CD4-positive, CD25-positive, alpha-beta regulatory T cell (primary cell): ENCODE measurements at regions not wholly inside any gene's neighbourhood (a gene's known extent, or its start where the extent isn't known, plus 50 kb on each side); places are given as distances from the start of the nearest gene placed in this dataset.
A peak's percentile ranks its signal among the peaks of the same experiment; 100 is the strongest.

ENCODE experiments used
- ATAC-seq, 2 donors: fragments of 150-1000 bp; cut with Tn5 transposase; one replicate each; pipeline ENCODE4 v1.10.0; 2021; ENCODE audit warnings: low read depth in 2 of 2, moderate number of reproducible peaks in 2 of 2, moderate library complexity in 1 of 2
- DNase-seq, 3 donors: peaks; one replicate each; pipeline versions ENCODE4 v3.0.0 to v3.0.0-alpha.2; 2012 to 2022; ENCODE audit warnings: mixed read lengths in 1 of 3
- H3K27ac ChIP-seq: one replicate; pipeline ENCODE4 v1.7.0; 2013; ENCODE audit warnings: mild to moderate bottlenecking, low read length; ENCODE audit not compliant: insufficient read depth, poor library complexity, severe bottlenecking
- H3K27me3 ChIP-seq: one replicate; pipeline ENCODE4 v1.7.0; 2013; ENCODE audit warnings: low read length; ENCODE audit not compliant: control insufficient read depth, insufficient read depth
- H3K36me3 ChIP-seq: one replicate; pipeline ENCODE4 v1.7.0; 2013; ENCODE audit warnings: mild to moderate bottlenecking, low read length, moderate library complexity; ENCODE audit not compliant: control insufficient read depth, insufficient read depth
- H3K4me1 ChIP-seq: 2 replicates; pipeline ENCODE4 v1.7.0; 2013; ENCODE audit warnings: mild to moderate bottlenecking, low read length; ENCODE audit not compliant: insufficient read depth, control insufficient read depth, poor library complexity, severe bottlenecking
- H3K4me3 ChIP-seq: one replicate; pipeline ENCODE4 v1.7.0; 2013; ENCODE audit warnings: low read depth, mild to moderate bottlenecking, low read length, moderate library complexity
- H3K9me3 ChIP-seq, 2 experiments: 1 replicate in 1 of 2; 2 replicates in 1 of 2; pipeline ENCODE4 v1.7.0; 2013; ENCODE audit warnings: low read length in 2 of 2, mild to moderate bottlenecking in 1 of 2, moderate library complexity in 1 of 2; ENCODE audit not compliant: control insufficient read depth in 2 of 2
- H3K27ac Mint-ChIP-seq, 3 donors: one replicate each; pipeline ENCODE4 v1.8.0; 2020 to 2022; ENCODE audit warnings: mild to moderate bottlenecking in 3 of 3, mixed read lengths in 3 of 3, moderate library complexity in 2 of 3
- H3K27me3 Mint-ChIP-seq: one replicate; pipeline ENCODE4 v1.8.0; 2022; ENCODE audit warnings: mild to moderate bottlenecking, mixed read lengths
- H3K36me3 Mint-ChIP-seq: one replicate; pipeline ENCODE4 v1.8.0; 2020; ENCODE audit warnings: mixed read lengths
- H3K4me1 Mint-ChIP-seq, 4 donors: one replicate each; pipeline ENCODE4 v1.8.0; 2020 to 2022; ENCODE audit warnings: mixed read lengths in 4 of 4, mild to moderate bottlenecking in 1 of 4
- H3K4me3 Mint-ChIP-seq, 4 donors: one replicate each; pipeline ENCODE4 v1.8.0; 2020 to 2022; ENCODE audit warnings: mild to moderate bottlenecking in 4 of 4, mixed read lengths in 4 of 4, moderate library complexity in 3 of 4
- H3K9me3 Mint-ChIP-seq, 7 donors: one replicate each; pipeline ENCODE4 v1.8.0; 2020 to 2022; ENCODE audit warnings: mixed read lengths in 7 of 7, mild to moderate bottlenecking in 3 of 7, moderate library complexity in 2 of 7

GRCh38 chr5:75964008-75964407, 119.2 kb upstream of the SV2C start:
- no peaks in the 10 kb centered on the region for H3K4me1 Mint-ChIP-seq
- Histone ChIP-seq H3K4me3 (no peak overlapping the region), H3K27me3 (peaks cover 13% of the 10 kb centered on the region), H3K9me3 (no peaks in the 10 kb centered on the region), H3K36me3 (no peaks in the 10 kb centered on the region), H3K4me1 (no peaks in the 10 kb centered on the region), H3K27ac (no peak overlapping the region)
- DNase-seq (no peak), ATAC-seq (no peak)
- H3K9me3 Mint-ChIP-seq: peaks cover 0 to 8% (median 0%) of the 10 kb centered on the region in 7 donors
- H3K4me3 Mint-ChIP-seq: peak overlapping the region in 1 of 4 donors; percentile 28
- H3K27ac Mint-ChIP-seq: no peak overlapping the region
- H3K27me3 Mint-ChIP-seq: peaks cover 20% of the 10 kb centered on the region
- H3K36me3 Mint-ChIP-seq: no peaks in the 10 kb centered on the region

GRCh38 chr5:75963554-75963953, 119.6 kb upstream of the SV2C start:
- Mint-ChIP-seq H3K27me3 (peaks cover 24% of the 10 kb centered on the region), H3K4me3 (peak overlapping the region in 1 of 4 donors; percentile 28), H3K36me3 (no peaks in the 10 kb centered on the region), H3K4me1 (no peaks in the 10 kb centered on the region), H3K27ac (no peak overlapping the region), H3K9me3 (peaks cover 0 to 7% (median 2%) of the 10 kb centered on the region in 7 donors)
- no peaks in the 10 kb centered on the region for H3K4me1 ChIP-seq
- DNase-seq: no peak
- H3K27me3 ChIP-seq: peaks cover 13% of the 10 kb centered on the region
- H3K4me3 ChIP-seq: no peak overlapping the region
- no peaks in the 10 kb centered on the region for H3K36me3 ChIP-seq
- no peaks in the 10 kb centered on the region for H3K9me3 ChIP-seq
- ATAC-seq: no peak
- H3K27ac ChIP-seq: no peak overlapping the region

- H3K9me3 Mint-ChIP-seq: peaks cover 0 to 11% (median 5%) of the 10 kb centered on the region in 7 donors
- H3K4me3 Mint-ChIP-seq: no peak overlapping the region
- peaks cover 24% of the 10 kb centered on the region for H3K27me3 Mint-ChIP-seq
- H3K27ac ChIP-seq: no peak overlapping the region
- no peak overlapping the region for H3K27ac Mint-ChIP-seq
- H3K4me1 Mint-ChIP-seq: no peaks in the 10 kb centered on the region
- no peak overlapping the region for H3K4me3 ChIP-seq
- peaks cover 13% of the 10 kb centered on the region for H3K27me3 ChIP-seq
- H3K36me3 Mint-ChIP-seq: no peaks in the 10 kb centered on the region
- H3K9me3 ChIP-seq: peaks cover 3 to 4% of the 10 kb centered on the region in 2 experiments
- H3K36me3 ChIP-seq: no peaks in the 10 kb centered on the region
- no peak for DNase-seq
- H3K4me1 ChIP-seq: no peaks in the 10 kb centered on the region
- ATAC-seq: no peak
Observed at GRCh38 chr5:75961818-75962217, 121.4 kb upstream of the SV2C start.

GRCh38 chr5:75960129-75960528, 123.1 kb upstream of the SV2C start:
- no peak overlapping the region for H3K27ac Mint-ChIP-seq
- Histone ChIP-seq H3K4me3 (no peak overlapping the region), H3K9me3 (peaks cover 3 to 4% of the 10 kb centered on the region in 2 experiments), H3K4me1 (no peaks in the 10 kb centered on the region), H3K27ac (no peak overlapping the region), H3K36me3 (no peaks in the 10 kb centered on the region), H3K27me3 (peaks cover 10% of the 10 kb centered on the region)
- ATAC-seq: no peak
- no peaks in the 10 kb centered on the region for H3K36me3 Mint-ChIP-seq
- DNase-seq: no peak
- no peaks in the 10 kb centered on the region for H3K4me1 Mint-ChIP-seq
- H3K9me3 Mint-ChIP-seq: peaks cover 0 to 11% (median 5%) of the 10 kb centered on the region in 7 donors
- no peak overlapping the region for H3K4me3 Mint-ChIP-seq
- H3K27me3 Mint-ChIP-seq: peaks cover 19% of the 10 kb centered on the region

- H3K9me3 Mint-ChIP-seq: peaks cover 1 to 11% (median 6%) of the 10 kb centered on the region in 7 donors
Observed at GRCh38 chr5:75952963-75953362, 130.2 kb upstream of the SV2C start.

GRCh38 chr5:75952291-75952690, 130.9 kb upstream of the SV2C start:
- Histone ChIP-seq H3K9me3 (no peaks in the 10 kb centered on the region), H3K27me3 (peaks cover 7% of the 10 kb centered on the region), H3K36me3 (no peaks in the 10 kb centered on the region), H3K4me1 (no peaks in the 10 kb centered on the region), H3K4me3 (no peak overlapping the region), H3K27ac (no peak overlapping the region)
- no peaks in the 10 kb centered on the region for H3K36me3 Mint-ChIP-seq
- no peak overlapping the region for H3K4me3 Mint-ChIP-seq
- H3K4me1 Mint-ChIP-seq: no peaks in the 10 kb centered on the region
- ATAC-seq: no peak
- H3K27ac Mint-ChIP-seq: no peak overlapping the region
- no peak for DNase-seq
- H3K27me3 Mint-ChIP-seq: peaks cover 9% of the 10 kb centered on the region
- H3K9me3 Mint-ChIP-seq: peaks cover 1 to 9% (median 5%) of the 10 kb centered on the region in 7 donors

More at GRCh38 chr5:75952963-75953362, 130.2 kb upstream of the SV2C start:
- Mint-ChIP-seq H3K4me1 (no peaks in the 10 kb centered on the region), H3K4me3 (no peak overlapping the region), H3K27me3 (peaks cover 4% of the 10 kb centered on the region), H3K36me3 (no peaks in the 10 kb centered on the region), H3K27ac (no peak overlapping the region)
- H3K9me3 ChIP-seq: peaks cover 1 to 3% of the 10 kb centered on the region in 2 experiments
- H3K4me3 ChIP-seq: no peak overlapping the region
- H3K27ac ChIP-seq: no peak overlapping the region
- H3K4me1 ChIP-seq: no peaks in the 10 kb centered on the region
- DNase-seq (no peak), ATAC-seq (no peak)
- H3K36me3 ChIP-seq: no peaks in the 10 kb centered on the region
- H3K27me3 ChIP-seq: peaks cover 7% of the 10 kb centered on the region

- Mint-ChIP-seq H3K9me3 (peaks cover 0 to 11% (median 5%) of the 10 kb centered on the region in 7 donors), H3K4me3 (no peak overlapping the region), H3K27ac (no peak overlapping the region), H3K4me1 (no peaks in the 10 kb centered on the region), H3K36me3 (no peaks in the 10 kb centered on the region), H3K27me3 (peaks cover 10% of the 10 kb centered on the region)
- no peak for ATAC-seq
- no peak overlapping the region for H3K4me3 ChIP-seq
- no peak overlapping the region for H3K27ac ChIP-seq
- peaks cover 7% of the 10 kb centered on the region for H3K27me3 ChIP-seq
- H3K36me3 ChIP-seq: no peaks in the 10 kb centered on the region
- no peak for DNase-seq
- H3K9me3 ChIP-seq: no peaks in the 10 kb centered on the region
- no peaks in the 10 kb centered on the region for H3K4me1 ChIP-seq
Observed at GRCh38 chr5:75951716-75952115, 131.5 kb upstream of the SV2C start.

- H3K4me1 Mint-ChIP-seq: no peaks in the 10 kb centered on the region
- H3K27ac Mint-ChIP-seq: no peak overlapping the region
- peaks cover 15% of the 10 kb centered on the region for H3K27me3 Mint-ChIP-seq
- no peak overlapping the region for H3K4me3 ChIP-seq
- ATAC-seq: no peak
- no peaks in the 10 kb centered on the region for H3K9me3 ChIP-seq
- no peaks in the 10 kb centered on the region for H3K4me1 ChIP-seq
- peaks cover 0 to 16% (median 6%) of the 10 kb centered on the region in 7 donors for H3K9me3 Mint-ChIP-seq
- H3K36me3 ChIP-seq: no peaks in the 10 kb centered on the region
- H3K36me3 Mint-ChIP-seq: no peaks in the 10 kb centered on the region
- H3K4me3 Mint-ChIP-seq: no peak overlapping the region
- DNase-seq: no peak
- H3K27me3 ChIP-seq: peaks cover 7% of the 10 kb centered on the region
- no peak overlapping the region for H3K27ac ChIP-seq
Observed at GRCh38 chr5:75951158-75951557, 132.0 kb upstream of the SV2C start.
